HG03196 (cell line): ENCODE measurements at regions not wholly inside any gene's neighbourhood (a gene's known extent, or its start where the extent isn't known, plus 50 kb on each side); places are given as distances from the start of the nearest gene placed in this dataset.

ENCODE experiments used
- ATAC-seq: cut with Tn5 transposase; IDR thresholded peaks from one replicate; pipeline ENCODE4 v1.9.1; 2021; ENCODE audit not compliant: unreplicated experiment

- no peak for ATAC-seq
Observed at GRCh38 chr9:115169003-115169402, 51.0 kb upstream of the TNC start.

- ATAC-seq, result no peak
Observed at GRCh38 chr9:115170358-115171073, 52.6 kb upstream of the TNC start.

GRCh38 chr9:115171921-115172388 is 54.0 kb upstream of the TNC start:
- ATAC-seq, result no peak

DNA sequence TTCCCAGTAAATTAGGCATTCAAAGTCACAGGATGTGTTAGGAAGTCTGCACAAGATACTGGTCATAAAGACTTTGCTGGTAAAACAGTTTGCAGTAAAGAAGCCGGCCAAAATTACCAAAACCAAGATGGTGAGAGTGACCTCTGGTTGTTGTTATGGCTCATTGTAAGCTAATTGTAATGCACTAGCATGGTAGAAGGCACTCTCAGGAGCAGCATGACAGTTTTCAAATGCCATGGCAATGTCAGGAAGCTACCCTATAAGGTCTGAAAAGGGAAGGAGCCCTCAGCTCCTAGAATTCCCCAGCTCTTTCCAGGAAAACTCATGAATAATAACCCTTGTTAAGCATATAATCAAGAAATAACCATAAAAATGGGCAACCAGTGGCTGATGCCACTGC is 64.3 kb upstream of the TNC start:
- ATAC-seq, result no peak

GRCh38 chr9:115183436-115183835 is 65.5 kb upstream of the TNC start:
- no peak for ATAC-seq

DNA sequence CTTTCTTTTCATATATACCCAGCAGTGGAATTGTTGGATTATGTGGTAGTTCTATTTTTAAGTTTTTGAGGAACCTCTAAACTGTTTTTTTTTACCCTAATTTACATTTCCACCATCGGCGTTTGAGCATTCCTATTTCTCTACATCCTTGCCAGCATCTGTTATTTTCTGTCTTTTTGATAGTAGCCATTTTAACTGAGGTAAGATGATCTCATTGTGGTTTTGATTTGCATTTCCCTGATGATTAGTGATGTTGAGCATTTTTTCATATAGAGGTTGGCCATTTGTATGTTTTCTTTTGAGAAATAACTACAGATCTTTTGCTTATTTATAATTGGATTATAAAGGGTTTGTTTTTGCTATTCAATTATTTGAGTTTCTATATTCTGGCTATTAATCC is 71.7 kb upstream of the TNC start:
- no peak for ATAC-seq

GRCh38 chr9:115191667-115192066 is 73.7 kb upstream of the TNC start:
- ATAC-seq, result no peak

DNA sequence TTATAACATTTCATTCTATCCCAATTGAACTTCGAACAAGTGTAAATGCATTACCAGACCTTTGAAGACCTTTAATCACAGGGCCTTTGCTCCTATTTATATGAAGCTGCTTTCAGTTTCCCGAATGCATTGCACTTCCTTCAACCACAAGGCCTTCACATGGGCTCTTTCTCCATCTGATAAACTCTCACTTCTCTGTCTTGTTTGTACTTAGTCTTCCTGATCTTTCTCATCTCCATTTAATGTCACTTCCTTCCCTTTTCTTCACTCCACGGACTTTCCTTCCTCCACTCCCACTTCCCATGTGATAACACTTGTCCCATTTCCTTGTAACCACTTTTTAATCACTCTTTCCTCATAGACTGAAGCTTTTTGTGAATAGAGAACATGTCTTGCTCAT is 74.3 kb upstream of the TNC start:
- no peak for ATAC-seq

GRCh38 chr9:115192835-115193525 is 75.0 kb upstream of the TNC start:
- no peak for ATAC-seq

DNA sequence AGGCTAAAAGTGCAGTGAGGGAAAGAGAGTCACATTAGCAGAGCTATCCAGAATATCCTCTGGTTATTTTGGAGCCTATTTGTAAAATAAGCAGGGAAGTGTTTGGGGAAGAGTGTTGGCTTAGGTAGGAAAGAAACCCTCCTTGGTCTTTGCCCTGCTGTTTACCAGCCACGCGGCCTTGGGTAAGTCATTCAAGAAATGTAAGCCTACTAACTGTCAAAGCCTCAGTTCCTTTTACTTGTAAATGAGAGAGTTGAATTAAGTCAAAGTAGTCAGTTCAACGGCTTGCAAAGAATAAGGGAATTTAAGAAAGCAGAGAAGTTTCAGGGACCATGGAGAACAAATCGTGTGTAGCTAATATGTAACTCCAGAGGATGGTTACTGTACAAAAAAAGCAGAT is 75.8 kb upstream of the TNC start:
- no peak for ATAC-seq

DNA sequence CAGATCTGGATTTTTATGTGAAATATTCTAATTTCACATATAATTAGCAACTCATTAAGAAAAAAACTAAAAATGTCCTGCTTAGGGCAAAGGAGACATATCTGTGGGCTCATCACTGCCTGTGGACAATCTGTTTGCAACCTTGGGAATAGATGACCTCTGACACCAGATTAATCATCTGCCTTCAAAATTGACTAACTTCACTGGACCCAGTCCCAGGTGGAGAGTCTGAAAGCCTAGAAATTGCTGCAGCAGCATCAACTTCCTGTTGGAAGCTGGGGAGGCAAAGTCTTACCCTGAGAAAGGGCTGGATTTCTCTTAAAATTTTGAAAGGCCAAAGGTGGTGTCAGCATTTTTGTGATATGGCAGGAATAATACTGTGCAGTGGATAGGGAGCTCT is 76.3 kb upstream of the TNC start:
- no peak for ATAC-seq

GRCh38 chr9:115195912-115196311 is 78.0 kb upstream of the TNC start:
- ATAC-seq, result no peak

DNA sequence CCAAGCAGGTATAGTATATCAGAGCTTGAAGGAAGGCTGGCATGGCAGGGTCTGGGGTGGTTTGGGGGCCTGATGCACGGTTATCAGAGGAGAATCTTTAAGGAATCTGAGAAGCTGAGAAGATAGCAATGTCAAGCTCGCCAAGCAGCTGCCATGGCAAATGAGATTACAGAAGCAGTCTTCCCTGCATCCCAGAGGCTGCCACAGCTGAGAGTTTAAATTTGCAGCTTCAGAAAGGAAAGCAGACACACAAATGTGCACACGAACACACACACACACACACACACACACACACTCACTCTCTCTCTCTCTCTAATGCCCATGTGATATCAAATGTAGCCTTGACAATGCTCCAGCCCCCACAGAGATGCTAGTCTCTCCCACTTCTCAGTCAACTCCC is 79.0 kb upstream of the TNC start:
- ATAC-seq, result no peak

GRCh38 chr9:115198001-115198400 is 80.0 kb upstream of the TNC start:
- no peak for ATAC-seq

DNA sequence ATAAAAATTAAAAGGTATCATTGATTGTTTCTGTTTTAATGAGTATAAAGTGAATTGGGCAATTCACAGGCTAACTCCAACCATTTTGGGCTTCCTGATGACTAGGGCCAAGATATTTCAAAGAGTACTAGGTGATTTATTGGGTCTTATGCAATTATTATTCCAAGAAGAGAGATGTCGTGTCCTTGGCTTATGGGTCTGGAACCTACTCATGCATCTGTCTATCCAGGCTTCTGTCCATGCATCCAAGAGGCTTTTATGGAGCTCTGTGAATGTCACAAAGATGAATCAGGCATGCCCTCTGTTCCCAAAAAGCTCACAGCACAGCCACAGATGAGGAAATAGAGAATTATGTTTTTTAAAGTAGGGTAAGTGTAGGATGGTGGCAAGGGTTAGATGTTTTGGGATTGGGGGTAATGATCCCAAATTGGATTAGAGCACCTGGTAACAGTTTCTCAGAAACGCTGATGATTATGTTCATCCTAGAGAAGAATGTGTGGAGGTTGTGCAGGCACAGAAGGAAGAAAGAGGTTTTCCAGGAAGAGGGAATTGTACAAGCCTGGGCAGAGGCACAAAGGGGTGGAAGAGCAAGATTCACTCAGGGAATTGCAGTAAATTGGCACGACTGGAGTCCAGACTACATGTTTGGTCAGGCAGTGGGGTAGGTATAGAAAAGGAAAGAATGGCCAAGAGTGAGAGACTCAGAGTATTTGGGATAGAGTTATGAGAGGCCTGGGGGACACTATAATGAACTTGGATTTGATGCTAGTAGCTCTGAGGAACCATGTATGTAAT is 83.0 kb upstream of the TNC start:
- ATAC-seq, result no peak

- no peak for ATAC-seq
Observed at GRCh38 chr9:115202181-115202580, 84.2 kb upstream of the TNC start.

- ATAC-seq, result no peak
Observed at GRCh38 chr9:115202960-115203751, 85.2 kb upstream of the TNC start.

DNA sequence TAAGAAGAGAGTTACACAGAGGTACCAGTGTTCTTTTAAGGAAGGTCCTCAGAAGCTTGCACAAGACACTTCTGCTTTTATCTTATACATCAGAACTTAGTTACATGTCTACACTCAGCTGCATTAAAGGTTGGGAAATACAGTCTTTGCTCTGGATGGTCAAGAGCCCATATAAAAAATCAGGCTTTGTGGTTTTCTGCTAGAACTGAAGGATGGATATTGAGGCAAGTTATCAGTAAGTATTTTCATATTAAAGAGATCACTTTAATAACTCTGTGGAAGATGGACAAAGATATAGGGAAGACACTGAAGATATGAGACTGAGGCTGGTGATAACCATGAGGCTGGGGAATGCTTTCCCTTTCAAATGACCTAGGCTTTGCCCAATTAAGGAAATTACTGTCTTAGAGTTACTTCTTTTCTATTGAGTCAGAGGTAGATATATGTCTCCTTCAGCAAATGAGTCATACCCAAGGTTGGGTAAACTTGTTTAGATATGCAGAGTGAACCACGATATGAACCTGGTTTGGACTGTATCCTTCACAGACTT is 87.0 kb upstream of the TNC start:
- ATAC-seq, result peak; percentile 53

GRCh38 chr9:115207003-115207836 is 89.3 kb upstream of the TNC start:
- peak; percentile 47 for ATAC-seq

DNA sequence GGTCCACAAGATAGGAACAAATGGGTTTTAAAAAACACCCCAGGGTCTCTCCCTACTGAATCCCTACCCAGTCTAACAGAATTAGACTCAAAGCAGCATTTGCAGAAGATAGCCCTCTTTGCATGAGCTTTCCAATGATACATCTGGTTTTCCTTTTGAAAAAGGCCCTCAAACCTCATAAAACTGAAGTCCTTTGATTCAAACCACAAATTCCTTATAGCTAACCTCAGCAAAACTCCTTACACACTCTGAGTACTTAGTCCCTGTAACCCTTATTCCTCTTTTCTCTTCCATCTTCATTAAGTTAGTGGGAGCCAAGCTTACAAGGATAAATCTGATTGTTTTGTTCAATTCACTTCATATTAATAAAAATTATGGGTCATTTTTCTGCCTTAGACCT is 90.5 kb upstream of the TNC start:
- ATAC-seq, result no peak
